Immature natural killer cell (primary cell): ENCODE measurements at regions not wholly inside any gene's neighbourhood (a gene's known extent, or its start where the extent isn't known, plus 50 kb on each side); places are given as distances from the start of the nearest gene placed in this dataset.

Source experiments
- DNase-seq, 3 donors: peaks; one replicate each; pipeline ENCODE4 v3.0.0; 2022; ENCODE audit warnings: mixed read lengths in 1 of 3
- H3K27ac Mint-ChIP-seq, 6 donors: one replicate each; pipeline ENCODE4 v1.8.0; 2020; ENCODE audit warnings: mixed read lengths in 6 of 6, mild to moderate bottlenecking in 5 of 6, inconsistent platforms in 4 of 6, moderate library complexity in 3 of 6
- H3K27me3 Mint-ChIP-seq, 3 donors: one replicate each; pipeline ENCODE4 v1.8.0; 2020 to 2021; ENCODE audit warnings: low read depth in 3 of 3, mild to moderate bottlenecking in 3 of 3, mixed read lengths in 3 of 3, moderate library complexity in 3 of 3, inconsistent platforms in 1 of 3
- H3K36me3 Mint-ChIP-seq, 3 donors: one replicate each; pipeline ENCODE4 v1.8.0; 2020; ENCODE audit warnings: mixed read lengths in 3 of 3, inconsistent platforms in 2 of 3, mild to moderate bottlenecking in 2 of 3
- H3K4me1 Mint-ChIP-seq, 2 donors: one replicate each; pipeline ENCODE4 v1.8.0; 2020; ENCODE audit warnings: inconsistent platforms in 2 of 2, mild to moderate bottlenecking in 2 of 2, mixed read lengths in 2 of 2, moderate library complexity in 1 of 2
- H3K4me3 Mint-ChIP-seq, 5 donors: one replicate each; pipeline ENCODE4 v1.8.0; 2020; ENCODE audit warnings: mild to moderate bottlenecking in 5 of 5, mixed read lengths in 5 of 5, inconsistent platforms in 3 of 5, moderate library complexity in 3 of 5
- H3K9me3 Mint-ChIP-seq, 6 donors: one replicate each; pipeline ENCODE4 v1.8.0; 2020; ENCODE audit warnings: mild to moderate bottlenecking in 6 of 6, mixed read lengths in 6 of 6, inconsistent platforms in 4 of 6, moderate library complexity in 3 of 6

DNA sequence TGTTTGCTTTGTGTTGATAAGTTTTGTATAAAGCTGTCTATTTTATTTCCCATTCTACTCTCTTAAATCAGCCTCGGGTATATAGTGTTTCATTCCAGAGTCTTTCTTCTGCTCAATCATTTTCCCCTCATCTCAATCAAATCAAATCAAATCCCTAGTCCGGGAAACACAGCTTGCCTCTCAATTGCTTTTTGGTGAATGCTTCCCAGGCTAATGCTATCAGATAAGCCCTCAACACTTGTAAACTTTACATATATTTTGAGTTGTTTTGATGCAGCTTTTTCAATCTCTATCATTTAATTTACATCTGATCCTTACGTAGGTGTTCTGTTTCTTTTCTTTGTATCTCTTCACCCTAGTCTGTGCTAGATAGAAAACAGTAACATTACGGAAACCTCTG is 416.7 kb upstream of the PDE3A start:
- no peak overlapping the region for H3K4me3 Mint-ChIP-seq
- H3K36me3 Mint-ChIP-seq = no peaks in the 10 kb centered on the region
- peaks cover 0 to 13% (median 3%) of the 10 kb centered on the region in 6 donors for H3K9me3 Mint-ChIP-seq
- no peak overlapping the region for H3K27ac Mint-ChIP-seq
- no peaks in the 10 kb centered on the region for H3K4me1 Mint-ChIP-seq
- peaks cover 2 to 5% (median 3%) of the 10 kb centered on the region in 3 donors for H3K27me3 Mint-ChIP-seq
- DNase-seq = no peak

GRCh38 chr12:19953734-19954133 is 414.6 kb upstream of the PDE3A start:
- DNase-seq = no peak
- H3K27me3 Mint-ChIP-seq = peaks cover 1 to 5% (median 2%) of the 10 kb centered on the region in 3 donors
- H3K4me3 Mint-ChIP-seq = no peak overlapping the region
- peaks cover 0 to 10% (median 3%) of the 10 kb centered on the region in 6 donors for H3K9me3 Mint-ChIP-seq
- no peaks in the 10 kb centered on the region for H3K36me3 Mint-ChIP-seq
- no peaks in the 10 kb centered on the region for H3K4me1 Mint-ChIP-seq
- no peak overlapping the region for H3K27ac Mint-ChIP-seq

DNA sequence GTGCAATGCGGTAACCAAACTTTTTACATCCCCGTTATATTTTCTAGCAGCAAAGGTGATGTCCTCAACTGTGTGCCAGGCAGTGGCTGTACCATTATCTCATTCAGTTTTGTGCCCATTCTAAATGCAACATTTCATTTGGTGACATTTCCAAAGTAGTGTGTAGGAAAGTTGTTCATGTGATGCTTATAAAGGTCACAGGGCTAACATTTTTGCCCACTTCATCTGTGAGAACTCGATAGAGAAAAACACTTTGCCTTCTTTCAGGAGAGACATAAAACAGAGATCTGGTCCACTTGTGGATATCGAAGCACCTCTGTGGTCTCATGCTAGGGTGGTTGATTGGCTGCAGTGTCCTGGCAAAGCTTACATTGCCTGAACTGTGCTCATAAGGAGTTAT is 414.2 kb upstream of the PDE3A start:
- Mint-ChIP-seq H3K27me3 (peaks cover 1 to 5% (median 2%) of the 10 kb centered on the region in 3 donors), H3K9me3 (peaks cover 0 to 7% (median 3%) of the 10 kb centered on the region in 6 donors), H3K27ac (no peak overlapping the region), H3K4me1 (no peaks in the 10 kb centered on the region), H3K4me3 (no peak overlapping the region), H3K36me3 (no peaks in the 10 kb centered on the region)
- DNase-seq = no peak

- H3K27ac Mint-ChIP-seq = no peak overlapping the region
- H3K4me1 Mint-ChIP-seq = no peaks in the 10 kb centered on the region
- peaks cover 0 to 7% (median 0%) of the 10 kb centered on the region in 6 donors for H3K9me3 Mint-ChIP-seq
- H3K27me3 Mint-ChIP-seq = peaks cover 0 to 1% (median 0%) of the 10 kb centered on the region in 3 donors
- DNase-seq = no peak
- no peak overlapping the region for H3K4me3 Mint-ChIP-seq
- H3K36me3 Mint-ChIP-seq = no peaks in the 10 kb centered on the region
These were observed 410.8 kb upstream of the PDE3A start for GRCh38 chr12:19957308-19958125.

- no peaks in the 10 kb centered on the region for H3K27me3 Mint-ChIP-seq
These were observed 409.9 kb upstream of the PDE3A start for GRCh38 chr12:19958389-19958788.

GRCh38 chr12:19959353-19959752 is 409.0 kb upstream of the PDE3A start:
- no peak overlapping the region for H3K4me3 Mint-ChIP-seq
- no peaks in the 10 kb centered on the region for H3K27me3 Mint-ChIP-seq
- no peaks in the 10 kb centered on the region for H3K36me3 Mint-ChIP-seq
- no peak for DNase-seq
- H3K27ac Mint-ChIP-seq = no peak overlapping the region
- H3K9me3 Mint-ChIP-seq = peaks cover 0 to 6% (median 0%) of the 10 kb centered on the region in 6 donors
- no peaks in the 10 kb centered on the region for H3K4me1 Mint-ChIP-seq

More at GRCh38 chr12:19958389-19958788, 409.9 kb upstream of the PDE3A start:
- H3K4me1 Mint-ChIP-seq = no peaks in the 10 kb centered on the region
- no peak for DNase-seq
- peaks cover 0 to 7% (median 0%) of the 10 kb centered on the region in 6 donors for H3K9me3 Mint-ChIP-seq
- H3K27ac Mint-ChIP-seq = no peak overlapping the region
- H3K4me3 Mint-ChIP-seq = no peak overlapping the region
- no peaks in the 10 kb centered on the region for H3K36me3 Mint-ChIP-seq

- H3K4me3 Mint-ChIP-seq = no peak overlapping the region
- no peak for DNase-seq
- no peaks in the 10 kb centered on the region for H3K36me3 Mint-ChIP-seq
- no peaks in the 10 kb centered on the region for H3K4me1 Mint-ChIP-seq
- H3K27ac Mint-ChIP-seq = no peak overlapping the region
- peaks cover 0 to 5% (median 0%) of the 10 kb centered on the region in 6 donors for H3K9me3 Mint-ChIP-seq
- H3K27me3 Mint-ChIP-seq = no peaks in the 10 kb centered on the region
These were observed 407.8 kb upstream of the PDE3A start for GRCh38 chr12:19960527-19960926.

- Mint-ChIP-seq H3K27ac (no peak overlapping the region), H3K36me3 (no peaks in the 10 kb centered on the region), H3K4me3 (no peak overlapping the region), H3K27me3 (no peaks in the 10 kb centered on the region), H3K4me1 (no peaks in the 10 kb centered on the region), H3K9me3 (no peaks in the 10 kb centered on the region)
- no peak for DNase-seq
These were observed 406.1 kb upstream of the PDE3A start for GRCh38 chr12:19962192-19962591.

- H3K27ac Mint-ChIP-seq = no peak overlapping the region
- H3K9me3 Mint-ChIP-seq = no peaks in the 10 kb centered on the region
- no peak for DNase-seq
- H3K4me3 Mint-ChIP-seq = no peak overlapping the region
- H3K36me3 Mint-ChIP-seq = no peaks in the 10 kb centered on the region
- H3K27me3 Mint-ChIP-seq = no peaks in the 10 kb centered on the region
- no peaks in the 10 kb centered on the region for H3K4me1 Mint-ChIP-seq
These were observed 404.4 kb upstream of the PDE3A start for GRCh38 chr12:19963972-19964371.

GRCh38 chr12:19964549-19964948 is 403.8 kb upstream of the PDE3A start:
- H3K27ac Mint-ChIP-seq = no peak overlapping the region
- no peak for DNase-seq
- H3K4me3 Mint-ChIP-seq = no peak overlapping the region
- H3K27me3 Mint-ChIP-seq = no peaks in the 10 kb centered on the region
- no peaks in the 10 kb centered on the region for H3K4me1 Mint-ChIP-seq
- H3K9me3 Mint-ChIP-seq = no peaks in the 10 kb centered on the region
- no peaks in the 10 kb centered on the region for H3K36me3 Mint-ChIP-seq

DNA sequence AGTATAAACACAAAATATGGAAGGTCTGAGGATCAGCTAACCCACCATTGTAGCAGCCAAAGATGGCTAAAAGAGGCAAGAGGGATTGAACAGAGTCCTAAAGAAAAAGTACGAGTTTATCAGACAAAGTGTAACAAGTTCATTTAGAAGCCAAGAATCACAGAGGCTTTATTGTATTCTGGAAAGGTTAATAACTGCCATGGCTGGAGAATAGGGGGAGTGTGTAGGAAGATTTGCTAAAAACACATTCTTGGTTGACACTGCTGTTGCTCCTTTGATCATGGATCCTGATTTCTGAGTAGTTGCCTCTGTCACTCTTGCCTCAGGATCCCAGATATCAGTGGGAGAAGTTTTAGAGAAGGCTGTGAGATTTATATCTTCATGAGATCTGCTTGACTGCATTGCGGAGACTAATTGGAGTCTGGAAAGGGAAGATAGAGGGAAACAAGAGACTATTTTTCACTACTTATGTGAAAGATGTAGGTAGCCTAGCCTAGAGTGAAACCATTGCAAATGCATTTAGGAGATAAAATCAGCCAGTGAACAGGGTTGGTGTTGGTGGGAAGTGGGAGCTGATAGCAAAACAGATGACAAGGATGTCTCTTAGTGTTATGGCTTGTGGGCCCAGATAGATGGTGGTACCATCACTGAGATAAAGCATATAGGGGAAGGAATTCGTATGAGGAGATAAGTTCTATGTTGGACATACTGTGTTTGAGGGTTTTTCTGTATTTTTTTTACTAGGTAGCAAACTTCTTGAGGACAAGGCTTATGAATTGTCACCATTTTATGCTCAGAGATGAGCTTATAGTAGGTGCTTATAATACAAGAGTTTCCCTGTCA is 402.9 kb upstream of the PDE3A start:
- Mint-ChIP-seq H3K4me3 (no peak overlapping the region), H3K27me3 (no peaks in the 10 kb centered on the region), H3K36me3 (no peaks in the 10 kb centered on the region), H3K27ac (no peak overlapping the region), H3K9me3 (no peaks in the 10 kb centered on the region), H3K4me1 (no peaks in the 10 kb centered on the region)
- DNase-seq = no peak

DNA sequence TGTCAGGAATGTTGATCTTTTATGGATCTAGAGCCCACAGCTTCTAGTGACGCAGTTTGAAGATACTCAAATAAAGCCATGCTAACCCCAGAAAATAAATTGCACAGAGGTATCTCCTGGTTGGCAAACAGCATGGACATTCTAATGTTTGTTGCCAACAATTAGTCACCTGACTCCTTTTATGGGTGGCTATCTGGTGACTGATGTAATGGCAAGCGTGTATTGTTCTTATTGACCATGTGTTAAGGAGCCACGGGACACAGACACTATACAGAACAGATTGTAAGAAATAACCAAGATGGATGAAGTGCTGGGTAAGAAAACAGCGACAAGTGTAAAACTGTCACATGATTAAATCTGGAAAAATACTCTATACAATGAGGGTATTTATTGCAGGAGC is 401.3 kb upstream of the PDE3A start:
- H3K27ac Mint-ChIP-seq = no peak overlapping the region
- H3K9me3 Mint-ChIP-seq = no peaks in the 10 kb centered on the region
- H3K27me3 Mint-ChIP-seq = no peaks in the 10 kb centered on the region
- H3K4me3 Mint-ChIP-seq = no peak overlapping the region
- H3K4me1 Mint-ChIP-seq = no peaks in the 10 kb centered on the region
- no peak for DNase-seq
- H3K36me3 Mint-ChIP-seq = no peaks in the 10 kb centered on the region

DNA sequence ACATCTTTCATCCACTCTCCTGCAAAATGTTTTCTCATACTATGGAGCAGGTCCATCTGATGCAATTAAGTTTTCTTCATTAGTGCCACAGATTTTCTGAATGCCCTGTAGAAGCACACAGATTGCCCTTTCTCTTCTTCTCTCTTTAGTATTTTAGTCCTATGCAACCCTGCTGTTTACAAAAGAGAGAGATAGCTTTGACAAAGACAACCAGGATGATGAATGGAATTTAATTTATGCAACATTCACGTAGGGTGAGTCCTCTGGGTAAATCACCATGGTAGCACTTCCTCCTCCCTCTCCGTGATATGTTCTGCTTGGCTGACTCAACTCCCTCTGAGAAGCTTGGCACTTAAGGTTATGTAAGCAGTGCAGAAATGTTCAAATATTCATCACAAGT is 400.9 kb upstream of the PDE3A start:
- no peaks in the 10 kb centered on the region for H3K36me3 Mint-ChIP-seq
- DNase-seq = no peak
- H3K4me1 Mint-ChIP-seq = peaks cover 1 to 3% of the 10 kb centered on the region in 2 donors
- no peak overlapping the region for H3K4me3 Mint-ChIP-seq
- H3K9me3 Mint-ChIP-seq = no peaks in the 10 kb centered on the region
- H3K27me3 Mint-ChIP-seq = no peaks in the 10 kb centered on the region
- H3K27ac Mint-ChIP-seq = no peak overlapping the region

DNA sequence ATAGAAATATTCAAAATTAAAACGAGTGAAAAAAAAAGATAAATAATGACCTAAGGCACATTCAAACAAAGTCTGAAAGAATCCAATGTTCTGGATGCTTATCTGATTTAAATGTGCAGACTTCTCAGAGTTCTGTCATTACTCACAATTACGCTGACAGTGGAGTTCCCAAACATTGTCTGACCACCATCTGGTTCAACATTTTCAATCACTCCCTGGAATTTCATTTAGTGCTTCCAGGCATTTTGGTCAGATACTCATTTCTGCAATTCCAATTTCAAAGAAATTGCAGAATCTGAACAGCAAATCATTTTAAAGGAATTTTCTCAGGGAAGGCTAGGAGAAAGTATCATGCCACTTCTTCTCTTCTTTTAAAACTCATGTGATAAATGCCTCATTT is 398.2 kb upstream of the PDE3A start:
- H3K9me3 Mint-ChIP-seq = no peaks in the 10 kb centered on the region
- peaks cover 13 to 15% of the 10 kb centered on the region in 2 donors for H3K4me1 Mint-ChIP-seq
- H3K27me3 Mint-ChIP-seq = no peaks in the 10 kb centered on the region
- H3K4me3 Mint-ChIP-seq = no peak overlapping the region
- H3K27ac Mint-ChIP-seq = no peak overlapping the region
- H3K36me3 Mint-ChIP-seq = no peaks in the 10 kb centered on the region
- DNase-seq = no peak
